Panc1 (cell line): ENCODE measurements at regions not wholly inside any gene's neighbourhood (a gene's known extent, or its start where the extent isn't known, plus 50 kb on each side); places are given as distances from the start of the nearest gene placed in this dataset.

ENCODE experiments used
- CTCF ChIP-seq: fragments of 450-650 bp; IDR thresholded peaks from 2 replicates; pipeline ENCODE4 v1.5.1; 2017; ENCODE audit warnings: mild to moderate bottlenecking
- POLR2AphosphoS5 ChIP-seq: IDR thresholded peaks from 2 replicates; pipeline ENCODE4 v1.6.1; 2012; ENCODE audit warnings: mild to moderate bottlenecking, low read depth, low read length, moderate library complexity
- REST ChIP-seq, 2 experiments: IDR thresholded peaks; 2 replicates each; pipeline ENCODE4 v1.6.1; 2011 to 2012; ENCODE audit warnings: low read depth in 2 of 2, control low read depth in 1 of 2, low read length in 1 of 2, mild to moderate bottlenecking in 1 of 2, moderate library complexity in 1 of 2; ENCODE audit not compliant: insufficient read depth in 1 of 2
- SIN3A ChIP-seq: IDR thresholded peaks from 2 replicates; pipeline ENCODE4 v1.6.1; 2012; ENCODE audit warnings: low read depth, mild to moderate bottlenecking, low read length, moderate library complexity, borderline replicate concordance; ENCODE audit not compliant: insufficient read depth
- TCF7L2 ChIP-seq: IDR thresholded peaks from 2 replicates; pipeline ENCODE4 v1.6.1; 2011; ENCODE audit warnings: mild to moderate bottlenecking, low read depth, low read length, inconsistent platforms

- TF ChIP-seq CTCF (no peak), POLR2AphosphoS5 (no peak), REST (IDR thresholded peaks at IDR 0.05; ENCODE audit: insufficient read depth in 1 of 2, low read depth in 2 of 2, low read length in 1 of 2) (no peak), SIN3A (no peak), TCF7L2 (no peak)
These were observed 638.5 kb downstream of the MED13L start for GRCh38 chr12:115638733-115639647.
